HepG2 (cell line): ENCODE measurements at regions not wholly inside any gene's neighbourhood (a gene's known extent, or its start where the extent isn't known, plus 50 kb on each side); places are given as distances from the start of the nearest gene placed in this dataset.
A peak's percentile ranks its signal among the peaks of the same experiment; 100 is the strongest.

Source experiments
- ATAC-seq: fragments of 200-7000 bp; cut with Tn5 transposase; 3 replicates; pipeline ENCODE4 v1.9.1; 2020; ENCODE audit warnings: mild to moderate bottlenecking, moderate library complexity
- BruUV-seq: library from RNA; stranded (reverse); fragments of 400-500 nt; replicated peaks from 2 replicates; lab custom pipeline; 2021; lab: Mats Ljungman, UMichigan
- CTCF ChIA-PET: fragments of 300-600 bp; formaldehyde crosslinking; extraction: SDS; loops from one replicate; lab custom pipeline; 2021; ENCODE audit warnings: low total read pairs, inconsistent platforms, low intra/inter-chr PET ratio; lab: Yijun Ruan, JAX
- POLR2A ChIA-PET: fragments of 350-600 bp; sonication (Branson Sonifier 250); formaldehyde crosslinking; loops from one replicate; lab custom pipeline; 2020; ENCODE audit warnings: antibody characterized with exemption, inconsistent platforms; lab: Yijun Ruan, JAX
- DNase-seq: peaks from one replicate; pipeline ENCODE4 v3.0.0-alpha.2; 2015; ENCODE audit warnings: low spot score
- FAIRE-seq: peaks from 3 replicates; lab custom pipeline; 2011; peaks lifted over from hg19 to GRCh38; lab: Jason Lieb, UNC
- H2AFZ ChIP-seq: one replicate; pipeline ENCODE4 v1.6.1; 2011; ENCODE audit warnings: low read length, inconsistent platforms
- H3K27ac ChIP-seq: fragments of 300-600 bp; 3 replicates; pipeline ENCODE4 v1.8.0; 2011; ENCODE audit warnings: mixed run types, mild to moderate bottlenecking, mixed read lengths, low read length, inconsistent platforms; ENCODE audit not compliant: insufficient read depth; ENCODE audit errors: extremely low read length
- H3K27me3 ChIP-seq, 2 experiments: fragments of 200-600 bp in 1 of 2; 2 replicates in 1 of 2; 3 replicates in 1 of 2; pipeline versions ENCODE4 v1.6.0 to v1.8.0; 2011; ENCODE audit warnings: low read length in 2 of 2, mild to moderate bottlenecking in 2 of 2, moderate library complexity in 2 of 2, inconsistent platforms in 1 of 2; ENCODE audit not compliant: insufficient read depth in 2 of 2, control insufficient read depth in 1 of 2
- H3K36me3 ChIP-seq, 2 experiments: fragments of 200-600 bp in 1 of 2; replicated peaks in 1 of 2; 2 replicates in 1 of 2; 3 replicates in 1 of 2; pipeline versions ENCODE4 v1.5.1 to v1.8.0; 2011; ENCODE audit warnings: low read length in 2 of 2, inconsistent platforms in 1 of 2; ENCODE audit not compliant: insufficient read depth in 2 of 2, control insufficient read depth in 1 of 2
- H3K4me1 ChIP-seq: 2 replicates; pipeline ENCODE4 v1.5.1; 2012; ENCODE audit warnings: low read length, inconsistent platforms; ENCODE audit not compliant: insufficient read depth
- H3K4me2 ChIP-seq: 2 replicates; pipeline ENCODE4 v1.6.0; 2011; ENCODE audit warnings: low read depth, low read length, inconsistent platforms
- H3K4me3 ChIP-seq, 3 experiments: fragments of 200-600 bp in 1 of 3; sonication (generic), shearing (Covaris generic) in 1 of 3; replicated peaks in 1 of 3; 2 replicates each; pipeline ENCODE4 v1.5.1; 2011 to 2016; ENCODE audit warnings: low read length in 3 of 3, inconsistent platforms in 2 of 3, low read depth in 2 of 3, mild to moderate bottlenecking in 2 of 3, control low read depth in 1 of 3, mixed read lengths in 1 of 3; ENCODE audit not compliant: insufficient read depth in 1 of 3
- H3K79me2 ChIP-seq: one replicate; pipeline ENCODE4 v1.6.1; 2011; ENCODE audit warnings: low read length, inconsistent platforms; ENCODE audit not compliant: insufficient read depth
- H3K9ac ChIP-seq: 2 replicates; pipeline ENCODE4 v1.6.0; 2011; ENCODE audit warnings: mild to moderate bottlenecking, low read depth, low read length, inconsistent platforms; ENCODE audit not compliant: insufficient read depth
- H3K9me3 ChIP-seq: 2 replicates; pipeline ENCODE4 v1.5.1; 2012; ENCODE audit warnings: mild to moderate bottlenecking, low read length
- H4K20me1 ChIP-seq: 2 replicates; pipeline ENCODE4 v1.6.0; 2011; ENCODE audit warnings: inconsistent platforms, mild to moderate bottlenecking, low read length, moderate library complexity; ENCODE audit not compliant: insufficient read depth
- CEBPG ChIP-seq: IDR thresholded peaks from 2 replicates; pipeline ENCODE4 v1.6.1; 2016
- HOXA3 ChIP-seq: sonication (generic); formaldehyde crosslinking; IDR thresholded peaks from 2 replicates; pipeline ENCODE4 v1.5.0; 2020; ENCODE audit warnings: missing genetic modification reagents
- JARID2 ChIP-seq: sonication (generic); formaldehyde crosslinking; IDR thresholded peaks from 2 replicates; pipeline ENCODE4 v1.8.1; 2023; ENCODE audit warnings: missing genetic modification reagents, inconsistent platforms; ENCODE audit not compliant: insufficient replicate concordance
- NR0B2 ChIP-seq: sonication (generic); formaldehyde crosslinking; IDR thresholded peaks from 2 replicates; pipeline ENCODE4 v1.4.0; 2020; ENCODE audit warnings: mild to moderate bottlenecking, missing genetic modification reagents
- PAWR ChIP-seq: sonication (generic); formaldehyde crosslinking; IDR thresholded peaks from 2 replicates; pipeline ENCODE4 v1.4.0; 2020; ENCODE audit warnings: missing genetic modification reagents, mild to moderate bottlenecking, borderline replicate concordance
- RXRB ChIP-seq: IDR thresholded peaks from 2 replicates; pipeline ENCODE4 v1.6.1; 2016; ENCODE audit warnings: borderline replicate concordance, missing genetic modification reagents, missing compliant biosample characterization
- TCF12 ChIP-seq, 2 experiments: fragments of 450-650 bp in 1 of 2; sonication (generic) in 1 of 2; formaldehyde crosslinking in 1 of 2; IDR thresholded peaks; 2 replicates each; pipeline versions ENCODE4 v1.6.1 to v1.8.0; 2017 to 2022; ENCODE audit warnings: antibody characterized with exemption in 1 of 2, mild to moderate bottlenecking in 1 of 2, missing genetic modification reagents in 1 of 2, moderate library complexity in 1 of 2
- ZNF274 ChIP-seq: sonication (generic); formaldehyde crosslinking; IDR thresholded peaks from 2 replicates; pipeline ENCODE4 v1.5.1; 2020; ENCODE audit warnings: mild to moderate bottlenecking, missing genetic modification reagents
- ZNF383 ChIP-seq: sonication (generic); formaldehyde crosslinking; IDR thresholded peaks from 2 replicates; pipeline ENCODE4 v1.4.0; 2020; ENCODE audit warnings: missing genetic modification reagents, mild to moderate bottlenecking, borderline replicate concordance
- ZNF432 ChIP-seq: sonication (generic); formaldehyde crosslinking; IDR thresholded peaks from 2 replicates; pipeline ENCODE4 v1.5.0; 2020; ENCODE audit warnings: missing genetic modification reagents, mild to moderate bottlenecking, borderline replicate concordance
- ZNF709 ChIP-seq: sonication (generic); formaldehyde crosslinking; IDR thresholded peaks from 2 replicates; pipeline ENCODE4 v1.5.0; 2020; ENCODE audit warnings: mild to moderate bottlenecking, missing genetic modification reagents
- ZNF780A ChIP-seq: sonication (generic); formaldehyde crosslinking; IDR thresholded peaks from 2 replicates; pipeline ENCODE4 v1.8.0; 2022; ENCODE audit warnings: mild to moderate bottlenecking, missing genetic modification reagents, moderate library complexity
- WGBS: methylation state at CpG from one replicate; pipeline ENCODE4 v1.1.6; 2017; ENCODE audit warnings: low lambda C conversion rate; 5-methylcytosine and 5-hydroxymethylcytosine counted together
- in situ Hi-C: cut with HindIII; loops from 2 replicates; pipeline ENCODE4 v1.10.0; 2017; ENCODE audit warnings: low pct_unique_long_range_greater_than_20kb; ENCODE audit not compliant: extremely low pct_ligation_motif_present
- intact Hi-C: fragments of 100-400 bp; cut with micrococcal nuclease; formaldehyde crosslinking; loops from one replicate; pipeline ENCODE4 v1.10.0; 2022; ENCODE audit not compliant: unreplicated experiment
- TF ChIP-seq, protein P1 (sequence below): sonication (generic); formaldehyde crosslinking; IDR thresholded peaks from 2 replicates; pipeline ENCODE4 v1.4.0; 2020; ENCODE audit warnings: low read depth, missing genetic modification reagents

DNA sequence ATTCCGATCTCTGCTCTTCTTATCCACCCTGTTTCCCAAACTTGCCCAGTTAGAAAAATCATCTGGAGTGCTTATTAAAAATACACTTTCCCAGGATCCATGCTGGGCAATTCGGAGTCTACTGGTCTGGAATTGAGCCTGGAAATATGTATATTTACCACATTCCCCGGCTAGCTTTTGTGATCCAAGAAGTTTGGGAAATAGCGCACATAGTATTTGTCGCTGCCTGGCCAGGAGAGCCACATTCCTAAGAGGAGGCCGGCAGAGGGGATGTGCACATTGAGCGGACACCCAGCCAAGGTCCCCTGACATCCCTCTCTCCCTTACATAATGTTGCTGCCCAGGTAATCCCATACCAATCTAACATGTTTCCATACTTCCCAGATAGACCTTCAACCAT is 62.1 kb upstream of the TMEM97 start:
- DNase-seq (peak; percentile 21), ATAC-seq (0 out of 3 replicates have a peak, but pooled peaks have one; percentile 9), FAIRE-seq (no peak)
- Histone ChIP-seq H3K4me1 (peaks cover 56% of the 10 kb centered on the region), H3K4me3 (no peak overlapping the region), H3K27ac (no peak overlapping the region), H3K9me3 (peaks cover under 1% of the 10 kb centered on the region; the same call in 1 of the 2 replicates), H3K27me3 (no peaks in the 10 kb centered on the region), H2AFZ (no peak overlapping the region), H4K20me1 (no peaks in the 10 kb centered on the region), H3K36me3 (no peaks in the 10 kb centered on the region), H3K4me2 (no peak overlapping the region), H3K79me2 (no peaks in the 10 kb centered on the region), H3K9ac (no peak overlapping the region)
- POLR2A ChIA-PET = no interaction called here
- no peak for TF ChIP-seq JARID2 (CRISPR knock-in tag)
- in situ Hi-C loops (no loop called here), intact Hi-C loops (no loop called here)
- WGBS = 18% methylated on average over 7 of the region's 7 CpGs
- BruUV-seq = no TSS peak
- CTCF ChIA-PET = no interaction called here

GRCh38 chr17:28258347-28258887 is 60.6 kb upstream of the TMEM97 start:
- FAIRE-seq = peak; percentile 85
- TF ChIP-seq CEBPG (CRISPR knock-in tag) (no peak), HOXA3 (CRISPR knock-in tag) (0 out of 2 replicates have a peak, but pooled peaks have one; percentile 18), ZNF780A (CRISPR knock-in tag) (no peak), NR0B2 (CRISPR knock-in tag) (no peak), ZNF383 (CRISPR knock-in tag) (no peak), TCF12 (IDR thresholded peaks at IDR 0.05) (no peak), TCF12 (CRISPR knock-in tag; IDR thresholded peaks at IDR 0.05) (no peak), RXRB (CRISPR knock-in tag) (peak; percentile 67; the same call in 1 of the 2 replicates), ZNF274 (CRISPR knock-in tag) (no peak), ZNF709 (CRISPR knock-in tag) (no peak), ZNF432 (CRISPR knock-in tag) (no peak), PAWR (no peak)
- TF ChIP-seq, protein P1, sequence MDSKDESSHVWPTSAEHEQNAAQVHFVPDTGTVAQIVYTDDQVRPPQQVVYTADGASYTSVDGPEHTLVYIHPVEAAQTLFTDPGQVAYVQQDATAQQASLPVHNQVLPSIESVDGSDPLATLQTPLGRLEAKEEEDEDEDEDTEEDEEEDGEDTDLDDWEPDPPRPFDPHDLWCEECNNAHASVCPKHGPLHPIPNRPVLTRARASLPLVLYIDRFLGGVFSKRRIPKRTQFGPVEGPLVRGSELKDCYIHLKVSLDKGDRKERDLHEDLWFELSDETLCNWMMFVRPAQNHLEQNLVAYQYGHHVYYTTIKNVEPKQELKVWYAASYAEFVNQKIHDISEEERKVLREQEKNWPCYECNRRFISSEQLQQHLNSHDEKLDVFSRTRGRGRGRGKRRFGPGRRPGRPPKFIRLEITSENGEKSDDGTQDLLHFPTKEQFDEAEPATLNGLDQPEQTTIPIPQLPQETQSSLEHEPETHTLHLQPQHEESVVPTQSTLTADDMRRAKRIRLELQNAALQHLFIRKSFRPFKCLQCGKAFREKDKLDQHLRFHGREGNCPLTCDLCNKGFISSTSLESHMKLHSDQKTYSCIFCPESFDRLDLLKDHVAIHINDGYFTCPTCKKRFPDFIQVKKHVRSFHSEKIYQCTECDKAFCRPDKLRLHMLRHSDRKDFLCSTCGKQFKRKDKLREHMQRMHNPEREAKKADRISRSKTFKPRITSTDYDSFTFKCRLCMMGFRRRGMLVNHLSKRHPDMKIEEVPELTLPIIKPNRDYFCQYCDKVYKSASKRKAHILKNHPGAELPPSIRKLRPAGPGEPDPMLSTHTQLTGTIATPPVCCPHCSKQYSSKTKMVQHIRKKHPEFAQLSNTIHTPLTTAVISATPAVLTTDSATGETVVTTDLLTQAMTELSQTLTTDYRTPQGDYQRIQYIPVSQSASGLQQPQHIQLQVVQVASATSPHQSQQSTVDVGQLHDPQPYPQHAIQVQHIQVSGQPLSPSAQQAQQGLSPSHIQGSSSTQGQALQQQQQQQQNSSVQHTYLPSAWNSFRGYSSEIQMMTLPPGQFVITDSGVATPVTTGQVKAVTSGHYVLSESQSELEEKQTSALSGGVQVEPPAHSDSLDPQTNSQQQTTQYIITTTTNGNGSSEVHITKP (CRISPR knock-in tag) = 0 out of 2 replicates have a peak, but pooled peaks have one; percentile 39

More at GRCh38 chr17:28258347-28258887, 60.6 kb upstream of the TMEM97 start:
- Histone ChIP-seq H3K4me3 (peak overlapping the region in 1 of 3 experiments; percentile 54; a peak in 2 of 6 replicates), H3K36me3 (no peaks in the 10 kb centered on the region), H3K9ac (no peak overlapping the region), H3K9me3 (peaks cover 11% of the 10 kb centered on the region; the same call in 1 of the 2 replicates), H3K4me1 (peaks cover 56% of the 10 kb centered on the region), H4K20me1 (no peaks in the 10 kb centered on the region), H3K79me2 (no peaks in the 10 kb centered on the region), H3K27ac (no peak overlapping the region), H2AFZ (no peak overlapping the region), H3K27me3 (no peaks in the 10 kb centered on the region), H3K4me2 (peak overlapping the region; percentile 72)
- intact Hi-C loops (no loop called here), in situ Hi-C loops (no loop called here)
- ATAC-seq = peak; percentile 92
- POLR2A ChIA-PET = interaction anchor here (0.8 to 0.9 kb wide), 2 partner anchors 10 to 147 kb away, joined by 3 read pairs; no protein-coding TSS in a partner anchor
- 0% methylated on average over 3 of the region's 5 CpGs for WGBS
- DNase-seq = peak; percentile 78
- BruUV-seq = no TSS peak
- CTCF ChIA-PET = no interaction called here
